Activated T-cell treated with anti-CD3 and anti-CD28 coated beads for 4 hours (primary cell): ENCODE measurements at regions not wholly inside any gene's neighbourhood (a gene's known extent, or its start where the extent isn't known, plus 50 kb on each side); places are given as distances from the start of the nearest gene placed in this dataset.

Source experiments
- DNase-seq: peaks from one replicate; pipeline ENCODE4 v3.0.0-alpha.2; 2020

GRCh38 chr7:24478137-24478655 lies 95.1 kb upstream of the PALS2 start:
- no peak for DNase-seq

- DNase-seq: no peak
Observed at GRCh38 chr7:24480501-24480900, 92.8 kb upstream of the PALS2 start.

DNA sequence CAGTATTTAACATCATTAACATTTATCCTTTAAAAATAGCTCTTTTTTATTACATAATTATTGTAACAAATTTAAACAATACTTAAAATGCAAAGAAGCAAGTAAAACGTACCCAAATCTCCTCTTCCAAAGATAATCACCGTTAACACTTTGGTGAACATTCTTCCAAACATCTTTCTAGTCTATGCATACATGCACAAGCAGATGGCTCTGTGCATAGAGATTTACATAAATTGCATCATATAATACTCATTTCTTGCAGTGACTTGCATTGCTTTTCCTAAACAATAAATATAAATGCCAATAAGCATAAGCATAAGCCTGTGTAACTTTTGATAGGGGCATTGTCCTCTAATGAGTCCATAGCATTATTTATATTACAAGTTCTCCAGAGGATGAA lies 89.4 kb upstream of the PALS2 start:
- DNase-seq: no peak

DNA sequence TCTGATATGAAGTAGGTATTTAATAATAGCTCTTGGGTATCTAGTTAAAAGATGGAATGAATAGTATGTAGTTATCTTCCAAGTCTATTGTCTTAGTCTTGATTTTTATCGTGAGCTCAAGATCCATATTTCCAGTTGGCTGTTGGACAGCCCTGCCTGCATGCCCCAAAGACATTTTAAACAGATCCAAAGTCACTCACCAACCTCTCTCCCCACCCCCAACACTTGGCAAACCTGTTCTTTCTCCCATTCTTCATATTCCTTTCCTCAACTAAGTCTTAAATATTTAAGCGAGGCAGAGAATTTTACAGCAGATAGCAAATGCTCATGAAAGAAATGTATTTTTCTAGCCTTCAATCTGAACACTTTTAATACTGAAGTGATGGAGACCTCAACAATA lies 80.7 kb upstream of the PALS2 start:
- no peak for DNase-seq

DNA sequence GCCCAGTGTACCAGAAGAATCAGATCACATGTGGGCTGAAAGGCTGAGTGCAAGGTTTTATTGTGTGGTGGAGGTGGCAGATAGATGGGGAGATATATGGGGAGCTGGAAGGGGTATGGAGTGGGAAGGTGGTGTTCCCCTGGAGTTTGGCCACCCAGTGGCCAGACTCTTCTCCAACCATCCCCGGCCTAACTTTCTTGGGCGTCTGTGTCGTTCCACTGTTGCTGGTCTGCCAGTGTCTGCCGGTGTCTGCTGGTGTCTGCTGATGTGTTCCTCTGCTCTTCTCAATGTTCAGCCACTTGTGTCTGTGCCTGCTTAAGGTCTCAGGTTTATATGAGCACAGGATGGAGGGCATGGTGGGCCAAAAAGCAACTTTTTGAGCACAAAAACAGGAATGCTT lies 78.4 kb upstream of the PALS2 start:
- DNase-seq: no peak

GRCh38 chr7:24496036-24496435 lies 77.2 kb upstream of the PALS2 start:
- no peak for DNase-seq

GRCh38 chr7:24498439-24498838 lies 74.8 kb upstream of the PALS2 start:
- no peak for DNase-seq

DNA sequence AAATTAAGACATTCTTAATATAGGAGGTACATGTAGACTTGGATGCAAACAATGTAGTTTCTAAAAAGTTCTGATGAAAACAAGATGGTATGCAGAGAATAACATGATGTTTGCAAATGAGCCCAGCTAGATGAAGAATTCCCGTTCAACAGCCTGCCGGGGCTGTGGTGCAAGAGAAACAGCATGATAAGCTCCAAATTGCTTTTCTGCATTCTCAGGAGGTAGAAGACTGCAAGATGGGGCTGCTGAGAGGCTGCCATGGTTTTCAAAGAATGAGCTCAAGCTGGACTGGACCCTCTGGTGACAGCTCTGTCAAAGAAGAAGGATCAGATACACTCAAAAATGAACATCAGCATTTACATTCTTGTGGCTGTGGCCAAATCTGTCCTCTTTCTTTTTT lies 73.4 kb upstream of the PALS2 start:
- no peak for DNase-seq

DNA sequence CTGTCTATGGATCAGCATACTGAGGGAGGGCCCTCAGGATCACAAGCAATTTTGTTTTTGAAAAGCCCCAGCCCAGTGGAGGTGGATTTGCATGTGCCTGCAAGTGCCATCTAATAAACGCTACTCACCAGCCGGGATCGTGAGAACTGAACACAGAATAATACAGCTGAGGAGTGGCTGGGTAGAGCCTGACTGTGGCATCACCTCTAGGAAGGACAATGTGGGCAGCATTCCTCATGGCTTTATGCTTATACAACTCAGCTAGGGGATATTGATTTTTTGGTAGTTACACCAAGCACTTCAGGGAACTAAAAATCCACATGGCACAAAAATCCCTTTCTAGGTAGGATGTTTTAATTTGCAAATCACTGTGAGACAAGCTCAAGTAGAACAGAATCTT lies 72.7 kb upstream of the PALS2 start:
- no peak for DNase-seq

DNA sequence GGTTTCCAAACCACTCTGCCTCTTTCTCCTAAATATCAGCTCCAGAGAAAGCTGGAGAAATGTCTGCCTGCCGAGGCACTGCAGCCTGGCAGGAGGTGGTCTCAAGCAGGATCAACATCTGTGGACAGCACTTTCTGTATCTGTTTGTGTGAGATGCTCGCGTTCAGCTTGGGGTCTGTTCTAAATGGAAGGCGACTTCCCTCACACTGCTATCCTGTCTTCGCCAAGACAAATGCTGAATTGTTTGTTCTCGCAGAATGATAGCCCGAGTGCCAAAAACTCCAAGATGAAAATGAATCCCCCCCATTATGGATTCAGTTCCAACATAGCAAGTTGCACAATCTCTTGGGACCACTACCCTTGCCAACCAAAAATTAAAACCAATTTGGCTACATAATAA lies 72.2 kb upstream of the PALS2 start:
- DNase-seq: no peak

GRCh38 chr7:24501443-24502134 lies 71.7 kb upstream of the PALS2 start:
- DNase-seq: no peak

DNA sequence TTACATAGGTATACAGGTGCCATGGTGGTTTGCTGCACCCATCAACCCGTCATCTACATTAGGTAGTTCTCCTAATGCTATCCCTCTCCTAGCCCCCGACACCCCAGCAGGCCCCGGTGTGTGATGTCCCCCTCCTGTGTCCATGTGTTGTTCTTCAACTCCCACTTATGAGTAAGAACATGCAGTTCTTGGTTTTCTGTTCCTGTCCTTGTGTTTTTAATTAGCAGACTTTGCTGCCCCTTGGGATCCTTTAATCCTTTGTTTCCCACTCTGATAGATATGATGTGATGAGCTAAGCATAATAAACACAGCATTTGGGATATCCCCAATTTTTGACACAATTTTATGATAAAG lies 71.1 kb upstream of the PALS2 start:
- no peak for DNase-seq

DNA sequence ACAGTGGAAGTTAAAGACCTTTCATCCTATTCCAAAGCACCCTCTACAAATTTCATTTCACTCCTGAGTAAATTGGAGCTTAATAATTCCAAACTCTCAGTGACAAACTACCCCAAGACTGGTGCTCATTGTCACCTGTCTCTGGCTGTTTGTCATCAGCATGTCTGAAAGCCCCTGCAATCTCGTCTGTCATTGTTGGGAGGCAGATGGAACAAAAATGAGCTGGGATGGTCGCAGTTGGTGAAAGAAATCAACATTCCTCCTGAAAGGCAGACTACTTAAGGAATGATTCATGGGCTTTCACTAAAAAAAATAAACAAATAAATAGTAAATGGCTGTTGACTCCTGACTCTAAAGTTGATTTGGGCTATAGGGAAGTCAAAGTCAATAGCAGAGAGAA lies 69.7 kb upstream of the PALS2 start:
- no peak for DNase-seq

GRCh38 chr7:24504040-24504439 lies 69.2 kb upstream of the PALS2 start:
- no peak for DNase-seq

GRCh38 chr7:24504836-24505235 lies 68.4 kb upstream of the PALS2 start:
- no peak for DNase-seq

GRCh38 chr7:24505968-24506367 lies 67.3 kb upstream of the PALS2 start:
- no peak for DNase-seq

DNA sequence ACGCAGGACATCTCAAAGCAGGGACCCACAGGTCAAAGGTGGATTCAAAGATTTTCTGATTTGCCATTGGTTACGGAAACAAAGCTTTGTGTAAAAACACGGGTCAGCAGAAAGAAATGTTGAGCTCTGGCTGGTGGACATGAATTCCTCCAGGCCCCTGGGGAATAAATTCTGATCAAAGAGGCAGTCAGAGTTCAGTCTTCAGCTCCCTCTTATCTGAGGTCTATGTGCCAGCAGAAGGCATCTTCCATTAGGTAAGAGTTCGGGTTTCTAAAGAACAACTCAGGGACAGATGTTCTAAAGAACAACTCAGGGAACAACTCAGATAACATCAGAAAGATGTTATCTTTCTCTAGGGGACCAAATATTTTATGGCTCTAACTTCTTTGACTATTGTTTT lies 64.9 kb upstream of the PALS2 start:
- DNase-seq: no peak

DNA sequence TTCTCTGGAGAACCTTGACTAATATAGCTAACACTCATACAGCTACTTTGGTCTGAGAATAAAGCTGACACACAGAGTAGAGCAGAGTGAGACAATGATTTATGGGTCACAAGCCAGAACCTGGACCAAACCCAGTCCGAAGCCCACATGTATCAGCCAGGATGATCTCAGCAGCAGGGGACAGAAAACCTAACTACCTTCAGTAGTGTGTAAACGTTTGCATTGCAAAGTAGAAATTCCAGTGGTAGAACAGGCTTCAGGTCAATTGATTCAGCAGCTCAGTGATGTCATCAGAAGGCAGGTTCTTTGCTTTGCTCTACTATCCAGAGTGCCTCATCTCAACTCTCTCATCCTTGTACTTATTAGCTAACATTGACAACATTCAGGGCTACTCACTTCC lies 62.5 kb upstream of the PALS2 start:
- DNase-seq: no peak

DNA sequence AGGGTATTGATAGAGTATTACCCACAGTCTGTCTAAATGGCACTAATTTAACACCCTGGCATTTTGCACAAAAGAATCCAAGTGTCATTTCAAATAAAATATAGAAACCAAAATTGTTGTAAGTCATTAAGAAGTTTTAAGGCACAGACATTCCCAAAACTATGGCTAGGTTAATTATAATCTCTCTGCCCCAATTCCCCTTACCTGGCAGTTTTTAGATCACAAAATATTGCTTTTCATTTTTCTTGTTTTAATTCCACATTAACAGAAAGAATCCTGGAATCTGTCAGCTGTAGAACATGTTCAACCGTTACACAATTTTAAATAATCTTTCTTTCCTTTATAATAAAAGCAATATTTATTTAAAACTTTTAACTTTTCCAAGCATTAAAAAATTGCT lies 56.1 kb upstream of the PALS2 start:
- no peak for DNase-seq

DNA sequence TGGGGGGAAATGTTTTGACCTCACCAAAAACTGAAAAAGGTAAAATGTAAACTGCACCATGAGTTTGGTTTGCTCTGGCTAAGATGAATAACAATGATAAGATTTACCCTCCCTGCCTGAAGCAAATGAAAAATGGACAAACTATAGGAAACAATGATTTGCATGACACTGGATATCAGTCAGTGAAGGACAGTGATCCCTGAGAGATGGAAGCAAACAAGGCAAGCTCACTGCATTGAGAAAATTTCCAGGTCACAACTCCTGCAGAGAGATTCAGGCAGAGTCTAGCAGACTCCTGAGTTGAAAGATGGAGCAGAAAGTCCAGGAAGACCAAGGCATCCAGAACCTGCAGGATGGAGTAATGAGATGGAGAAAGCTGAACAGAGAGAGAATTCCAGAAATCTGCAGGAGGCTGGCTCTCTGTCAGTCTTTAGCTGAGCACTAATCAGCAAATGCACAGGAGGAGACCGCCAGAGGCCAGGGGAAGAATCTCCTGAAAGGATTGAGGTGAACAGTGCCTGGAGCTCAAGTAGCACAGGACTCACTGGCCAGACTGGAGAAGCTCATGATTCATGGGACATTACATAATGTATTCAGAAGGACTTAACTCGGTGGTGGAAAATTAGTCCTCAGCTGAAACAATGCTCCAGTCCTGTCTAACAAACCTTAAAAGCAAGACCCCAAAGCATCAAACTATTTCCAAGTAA lies 51.2 kb upstream of the PALS2 start:
- no peak for DNase-seq
